Mucosa of stomach (tissue), 1 donor: ENCODE measurements at regions not wholly inside any gene's neighbourhood (a gene's known extent, or its start where the extent isn't known, plus 50 kb on each side); places are given as distances from the start of the nearest gene placed in this dataset.
"Not testable (repeated sequence)": the region's sequence is repeated elsewhere in the genome, so short reads cannot be mapped to it uniquely, and the experiment has no call there.

Experiments
- H3K27me3 ChIP-seq: one replicate; pipeline ENCODE4 v1.7.0; 2013; ENCODE audit warnings: mild to moderate bottlenecking, low read length; ENCODE audit not compliant: control insufficient read depth, insufficient read depth
- H3K36me3 ChIP-seq: one replicate; pipeline ENCODE4 v1.7.0; 2013; ENCODE audit warnings: low read length; ENCODE audit not compliant: control insufficient read depth, insufficient read depth
- H3K4me1 ChIP-seq: one replicate; pipeline ENCODE4 v1.7.0; 2013; ENCODE audit warnings: mild to moderate bottlenecking, low read length; ENCODE audit not compliant: control insufficient read depth, insufficient read depth
- H3K4me3 ChIP-seq: one replicate; pipeline ENCODE4 v1.7.0; 2013; ENCODE audit warnings: low read length
- H3K9ac ChIP-seq: one replicate; pipeline ENCODE4 v1.7.0; 2013; ENCODE audit warnings: mild to moderate bottlenecking, low read length, moderate library complexity
- H3K9me3 ChIP-seq: one replicate; pipeline ENCODE4 v1.7.0; 2013; ENCODE audit warnings: mild to moderate bottlenecking, low read length, moderate library complexity; ENCODE audit not compliant: control insufficient read depth
- donor health status: Pancreatic carcinoma.

GRCh38 chr9:87383344-87384150, 114.1 kb upstream of the DAPK1 start:
- Histone ChIP-seq H3K4me3 (no peak overlapping the region), H3K27me3 (no peaks in the 10 kb centered on the region), H3K9ac (no peak overlapping the region), H3K36me3 (no peaks in the 10 kb centered on the region), H3K4me1 (peaks cover 3% of the 10 kb centered on the region), H3K9me3 (no peaks in the 10 kb centered on the region)

- Histone ChIP-seq H3K27me3 (no peaks in the 10 kb centered on the region), H3K9ac (no peak overlapping the region), H3K9me3 (no peaks in the 10 kb centered on the region), H3K4me1 (peaks cover 3% of the 10 kb centered on the region), H3K36me3 (no peaks in the 10 kb centered on the region), H3K4me3 (no peak overlapping the region)
These were observed 111.1 kb upstream of the DAPK1 start for GRCh38 chr9:87386490-87387025.

GRCh38 chr9:87387351-87388011, 110.2 kb upstream of the DAPK1 start:
- no peaks in the 10 kb centered on the region for H3K4me1 ChIP-seq
- H3K27me3 ChIP-seq = no peaks in the 10 kb centered on the region
- no peaks in the 10 kb centered on the region for H3K36me3 ChIP-seq
- H3K9ac ChIP-seq = no peak overlapping the region
- no peaks in the 10 kb centered on the region for H3K9me3 ChIP-seq
- no peak overlapping the region for H3K4me3 ChIP-seq

GRCh38 chr9:87388708-87389107, 109.0 kb upstream of the DAPK1 start:
- H3K4me3 ChIP-seq, H3K9ac ChIP-seq, H3K36me3 ChIP-seq, H3K4me1 ChIP-seq, H3K27me3 ChIP-seq, H3K9me3 ChIP-seq: not testable (repeated sequence)

GRCh38 chr9:87389936-87390335, 107.7 kb upstream of the DAPK1 start:
- Histone ChIP-seq H3K4me3 (no peak overlapping the region), H3K36me3 (no peaks in the 10 kb centered on the region), H3K9ac (no peak overlapping the region), H3K27me3 (no peaks in the 10 kb centered on the region), H3K9me3 (no peaks in the 10 kb centered on the region), H3K4me1 (no peaks in the 10 kb centered on the region)

GRCh38 chr9:87390361-87390760, 107.3 kb upstream of the DAPK1 start:
- Histone ChIP-seq H3K9ac (no peak overlapping the region), H3K9me3 (no peaks in the 10 kb centered on the region), H3K36me3 (no peaks in the 10 kb centered on the region), H3K4me1 (peaks cover 1% of the 10 kb centered on the region), H3K27me3 (no peaks in the 10 kb centered on the region), H3K4me3 (no peak overlapping the region)

- no peaks in the 10 kb centered on the region for H3K27me3 ChIP-seq
- H3K36me3 ChIP-seq = no peaks in the 10 kb centered on the region
- no peak overlapping the region for H3K9ac ChIP-seq
- peaks cover 12% of the 10 kb centered on the region for H3K4me1 ChIP-seq
- no peaks in the 10 kb centered on the region for H3K9me3 ChIP-seq
- H3K4me3 ChIP-seq = no peak overlapping the region
These were observed 105.6 kb upstream of the DAPK1 start for GRCh38 chr9:87392086-87392485.

GRCh38 chr9:87393706-87394230, 103.9 kb upstream of the DAPK1 start:
- no peak overlapping the region for H3K9ac ChIP-seq
- H3K9me3 ChIP-seq = no peaks in the 10 kb centered on the region
- H3K36me3 ChIP-seq = no peaks in the 10 kb centered on the region
- H3K4me1 ChIP-seq = peaks cover 12% of the 10 kb centered on the region
- no peak overlapping the region for H3K4me3 ChIP-seq
- H3K27me3 ChIP-seq = no peaks in the 10 kb centered on the region

- Histone ChIP-seq H3K36me3 (no peaks in the 10 kb centered on the region), H3K9ac (no peak overlapping the region), H3K9me3 (no peaks in the 10 kb centered on the region), H3K4me1 (peaks cover 12% of the 10 kb centered on the region), H3K27me3 (no peaks in the 10 kb centered on the region), H3K4me3 (no peak overlapping the region)
These were observed 101.7 kb upstream of the DAPK1 start for GRCh38 chr9:87395804-87396479.

GRCh38 chr9:87401681-87402080, 96.0 kb upstream of the DAPK1 start:
- H3K9me3 ChIP-seq = no peaks in the 10 kb centered on the region
- no peaks in the 10 kb centered on the region for H3K4me1 ChIP-seq
- H3K27me3 ChIP-seq = no peaks in the 10 kb centered on the region
- no peaks in the 10 kb centered on the region for H3K36me3 ChIP-seq
- H3K9ac ChIP-seq = no peak overlapping the region
- H3K4me3 ChIP-seq = no peak overlapping the region

- H3K9me3 ChIP-seq = no peaks in the 10 kb centered on the region
- H3K27me3 ChIP-seq = no peaks in the 10 kb centered on the region
These were observed 95.1 kb upstream of the DAPK1 start for GRCh38 chr9:87402537-87402936.

More at GRCh38 chr9:87402537-87402936, 95.1 kb upstream of the DAPK1 start:
- no peaks in the 10 kb centered on the region for H3K36me3 ChIP-seq
- H3K4me3 ChIP-seq = no peak overlapping the region
- no peaks in the 10 kb centered on the region for H3K4me1 ChIP-seq
- no peak overlapping the region for H3K9ac ChIP-seq
